SK-N-SH (cell line): ENCODE measurements at regions not wholly inside any gene's neighbourhood (a gene's known extent, or its start where the extent isn't known, plus 50 kb on each side); places are given as distances from the start of the nearest gene placed in this dataset.

Source experiments
- CTCF ChIA-PET: fragments of 300-600, 350-600 bp; formaldehyde crosslinking; extraction: SDS; loops from one replicate; lab custom pipeline; 2021; lab: Yijun Ruan, JAX
- POLR2A ChIA-PET: fragments of 350-600 bp; sonication (Branson Sonifier 250); formaldehyde crosslinking; extraction: SDS; loops from one replicate; lab custom pipeline; 2020; ENCODE audit warnings: antibody characterized with exemption, inconsistent platforms; lab: Yijun Ruan, JAX
- DNase-seq: peaks from one replicate; pipeline ENCODE4 v3.0.0; 2012
- H2AFZ ChIP-seq: fragments of 200-600 bp; sonication (generic); 2 replicates; pipeline ENCODE4 v1.8.1; 2016; ENCODE audit warnings: antibody characterized with exemption, mild to moderate bottlenecking, low read depth
- H3F3A ChIP-seq: fragments of 200-600 bp; sonication (generic); replicated peaks from 2 replicates; pipeline ENCODE3; 2016; ENCODE audit warnings: antibody characterized with exemption, mild to moderate bottlenecking; ENCODE audit not compliant: insufficient read depth
- H3K27ac ChIP-seq, 2 experiments: fragments of 200-500 bp in 1 of 2; fragments of 200-600 bp in 1 of 2; sonication (Bioruptor generic) in 1 of 2; sonication (generic), shearing (Covaris generic) in 1 of 2; 2 replicates each; pipeline versions ENCODE4 v1.5.1 to v1.6.1; 2014 to 2016; ENCODE audit warnings: low read depth in 2 of 2, inconsistent platforms in 1 of 2, low read length in 1 of 2, mild to moderate bottlenecking in 1 of 2, mixed read lengths in 1 of 2
- H3K27me3 ChIP-seq: fragments of 200-600 bp; sonication (generic), shearing (Covaris generic); 2 replicates; pipeline ENCODE4 v1.6.1; 2016; ENCODE audit warnings: mixed run types; ENCODE audit not compliant: insufficient read depth
- H3K36me3 ChIP-seq, 2 experiments: fragments of 200-500 bp in 1 of 2; fragments of 200-600 bp in 1 of 2; sonication (Bioruptor generic) in 1 of 2; sonication (generic) in 1 of 2; replicated peaks in 1 of 2; 2 replicates each; pipeline versions ENCODE3 to v1.5.1; 2014 to 2016; ENCODE audit warnings: low read length in 1 of 2, mild to moderate bottlenecking in 1 of 2; ENCODE audit not compliant: insufficient read depth in 2 of 2, control insufficient read depth in 1 of 2
- H3K4me1 ChIP-seq, 2 experiments: fragments of 200-500 bp in 1 of 2; fragments of 200-600 bp in 1 of 2; sonication (Bioruptor generic) in 1 of 2; sonication (generic), shearing (Covaris generic) in 1 of 2; 2 replicates each; pipeline versions ENCODE4 v1.5.1 to v1.6.1; 2014 to 2016; ENCODE audit warnings: low read depth in 1 of 2, low read length in 1 of 2, mixed run types in 1 of 2; ENCODE audit not compliant: insufficient read depth in 2 of 2, control insufficient read depth in 1 of 2
- H3K4me2 ChIP-seq: fragments of 200-600 bp; sonication (generic), shearing (Covaris generic); 2 replicates; pipeline ENCODE4 v1.6.1; 2017; ENCODE audit warnings: mixed run types
- H3K4me3 ChIP-seq, 2 experiments: fragments of 200-500 bp in 1 of 2; fragments of 200-600 bp in 1 of 2; sonication (Bioruptor generic) in 1 of 2; sonication (generic), shearing (Covaris generic) in 1 of 2; 2 replicates each; pipeline versions ENCODE4 v1.5.1 to v1.8.1; 2014 to 2016; ENCODE audit warnings: low read depth in 2 of 2, inconsistent platforms in 1 of 2, low read length in 1 of 2, mild to moderate bottlenecking in 1 of 2, mixed read lengths in 1 of 2, moderate library complexity in 1 of 2
- H3K79me2 ChIP-seq: fragments of 200-600 bp; sonication (generic); 2 replicates; pipeline ENCODE4 v1.8.1; 2017; ENCODE audit warnings: mild to moderate bottlenecking; ENCODE audit not compliant: insufficient read depth
- H3K9ac ChIP-seq: fragments of 200-600 bp; sonication (generic); 2 replicates; pipeline ENCODE4 v1.6.1; 2017; ENCODE audit warnings: mixed run types
- H3K9me2 ChIP-seq: fragments of 200-600 bp; sonication (generic); 2 replicates; pipeline ENCODE4 v1.6.1; 2017; ENCODE audit warnings: mixed run types
- H3K9me3 ChIP-seq: fragments of 200-600 bp; sonication (generic); 2 replicates; pipeline ENCODE4 v1.6.1; 2017; ENCODE audit warnings: mixed run types, mild to moderate bottlenecking, moderate library complexity
- H4K20me1 ChIP-seq: fragments of 200-600 bp; sonication (generic); 2 replicates; pipeline ENCODE4 v1.6.1; 2017; ENCODE audit warnings: mild to moderate bottlenecking, mixed run types; ENCODE audit not compliant: insufficient read depth
- CHD2 ChIP-seq: fragments of 150-350 bp; IDR thresholded peaks from 2 replicates; pipeline ENCODE4 v1.6.1; 2018; ENCODE audit warnings: low read length; ENCODE audit not compliant: partially characterized antibody
- CTCF ChIP-seq: fragments of 200-600 bp; sonication (generic); IDR thresholded peaks from 2 replicates; pipeline ENCODE4 v1.6.1; 2017; ENCODE audit warnings: antibody characterized with exemption, mild to moderate bottlenecking, moderate library complexity
- ELF1 ChIP-seq: IDR thresholded peaks from 2 replicates; pipeline ENCODE4 v1.4.0; 2012
- FOSL2 ChIP-seq: IDR thresholded peaks from 2 replicates; pipeline ENCODE4 v1.4.0; 2012; ENCODE audit warnings: low read depth, mild to moderate bottlenecking, moderate library complexity, borderline replicate concordance
- FOXJ3 ChIP-seq: sonication (generic); formaldehyde crosslinking; IDR thresholded peaks from 2 replicates; pipeline ENCODE4 v1.5.1; 2020; ENCODE audit warnings: mild to moderate bottlenecking, missing genetic modification reagents
- JUND ChIP-seq: IDR thresholded peaks from 2 replicates; pipeline ENCODE4 v1.4.0; 2012
- MAX ChIP-seq: IDR thresholded peaks from 2 replicates; pipeline ENCODE4 v1.4.0; 2012; ENCODE audit warnings: low read depth
- MEF2A ChIP-seq: IDR thresholded peaks from 2 replicates; pipeline ENCODE4 v1.4.0; 2012; ENCODE audit warnings: low read depth, borderline replicate concordance
- MXI1 ChIP-seq: IDR thresholded peaks from 2 replicates; pipeline ENCODE4 v1.6.1; 2012; ENCODE audit warnings: mild to moderate bottlenecking, low read depth, low read length, improper control_type of control experiment
- NFIC ChIP-seq: IDR thresholded peaks from 2 replicates; pipeline ENCODE4 v1.4.0; 2012; ENCODE audit warnings: borderline replicate concordance
- PBX3 ChIP-seq: IDR thresholded peaks from 2 replicates; pipeline ENCODE4; 2012
- RAD21 ChIP-seq: IDR thresholded peaks from 2 replicates; pipeline ENCODE4 v1.6.1; 2012; ENCODE audit warnings: mild to moderate bottlenecking, low read length
- RFX5 ChIP-seq: IDR thresholded peaks from 2 replicates; pipeline ENCODE4 v1.6.1; 2012; ENCODE audit warnings: mild to moderate bottlenecking, improper control_type of control experiment, low read length
- SMC3 ChIP-seq: IDR thresholded peaks from 2 replicates; pipeline ENCODE4 v1.6.1; 2012; ENCODE audit warnings: low read depth, low read length, improper control_type of control experiment
- TAF1 ChIP-seq: IDR thresholded peaks from 2 replicates; pipeline ENCODE4 v1.6.1; 2012; ENCODE audit warnings: low read depth, mild to moderate bottlenecking, low read length, moderate library complexity, borderline replicate concordance
- USF2 ChIP-seq: fragments of 150-350 bp; IDR thresholded peaks from 2 replicates; pipeline ENCODE4 v1.6.1; 2017; ENCODE audit warnings: antibody characterized with exemption, low read length, low read depth, borderline replicate concordance
- YY1 ChIP-seq: IDR thresholded peaks from 2 replicates; pipeline ENCODE4 v1.4.0; 2012; ENCODE audit warnings: low read depth, mild to moderate bottlenecking
- WGBS: methylation state at CpG from one replicate; pipeline ENCODE4 v1.1.6; 2017; ENCODE audit warnings: low lambda C conversion rate; 5-methylcytosine and 5-hydroxymethylcytosine counted together

GRCh38 chr16:8053437-8053836 is 536.9 kb downstream of the TMEM114 start:
- no peaks in the 10 kb centered on the region for H4K20me1 ChIP-seq
- 18% methylated on average over 4 of the region's 4 CpGs for WGBS
- H2AFZ ChIP-seq: no peak overlapping the region
- DNase-seq: no peak
- H3K9me3 ChIP-seq: no peaks in the 10 kb centered on the region
- H3K4me2 ChIP-seq: no peak overlapping the region
- H3K9ac ChIP-seq: no peak overlapping the region
- POLR2A ChIA-PET: no interaction called here
- H3K79me2 ChIP-seq: no peaks in the 10 kb centered on the region
- H3K27ac ChIP-seq: no peak overlapping the region
- no peaks in the 10 kb centered on the region for H3K4me1 ChIP-seq
- TF ChIP-seq JUND (no peak), RAD21 (no peak), USF2 (no peak), YY1 (no peak), TAF1 (no peak), RFX5 (no peak), FOSL2 (no peak), MEF2A (no peak), SMC3 (no peak), FOXJ3 (no peak), CHD2 (no peak), CTCF (no peak), ELF1 (no peak), MAX (no peak)
- TF ChIP-seq, all 33 proteins: peak for 0
- Histone ChIP-seq H3F3A (no peaks in the 10 kb centered on the region), H3K4me3 (no peak overlapping the region), H3K27me3 (no peaks in the 10 kb centered on the region), H3K9me2 (no peaks in the 10 kb centered on the region), H3K36me3 (no peaks in the 10 kb centered on the region)
- CTCF ChIA-PET: no interaction called here

GRCh38 chr16:8048433-8048832 is 541.9 kb downstream of the TMEM114 start:
- H3K9me3 ChIP-seq: no peaks in the 10 kb centered on the region
- no peak overlapping the region for H2AFZ ChIP-seq
- no peaks in the 10 kb centered on the region for H4K20me1 ChIP-seq
- H3K27me3 ChIP-seq: no peaks in the 10 kb centered on the region
- no peak overlapping the region for H3K4me3 ChIP-seq
- H3F3A ChIP-seq: no peaks in the 10 kb centered on the region
- H3K27ac ChIP-seq: no peak overlapping the region
- no peaks in the 10 kb centered on the region for H3K79me2 ChIP-seq
- DNase-seq: no peak
- no peaks in the 10 kb centered on the region for H3K9me2 ChIP-seq
- TF ChIP-seq RFX5 (no peak), NFIC (no peak), PBX3 (no peak), MXI1 (no peak)
- POLR2A ChIA-PET: no interaction called here
- no peak overlapping the region for H3K9ac ChIP-seq
- no peak overlapping the region for H3K4me2 ChIP-seq
- no peaks in the 10 kb centered on the region for H3K4me1 ChIP-seq
- CTCF ChIA-PET: no interaction called here
- 15% methylated on average over 4 of the region's 4 CpGs for WGBS
- H3K36me3 ChIP-seq: no peaks in the 10 kb centered on the region
